Right lobe of liver (tissue), 6 donors: ENCODE measurements at regions not wholly inside any gene's neighbourhood (a gene's known extent, or its start where the extent isn't known, plus 50 kb on each side); places are given as distances from the start of the nearest gene placed in this dataset.

Experiments used
- ATAC-seq, 4 donors: fragments of 200-7000 bp; cut with Tn5 transposase; one replicate each; pipeline ENCODE4 v1.9.1; 2020; ENCODE audit warnings: mild to moderate bottlenecking in 4 of 4, moderate library complexity in 4 of 4
- DNase-seq, 3 donors: peaks; one replicate each; pipeline ENCODE4 v3.0.0-alpha.2; 2020
- H3K27ac ChIP-seq, 3 donors: fragments of 200-600 bp; one replicate each; pipeline ENCODE4 v1.8.0; 2022
- H3K27me3 ChIP-seq, 2 donors: fragments of 200-600 bp; one replicate each; pipeline ENCODE4 v1.8.0; 2022
- H3K36me3 ChIP-seq, 4 donors: fragments of 200-600 bp; sonication (generic) in 1 of 4; one replicate each; pipeline versions ENCODE4 v1.5.1 to v1.8.0; 2017 to 2022; ENCODE audit warnings: control low read depth in 1 of 4
- H3K4me1 ChIP-seq, 4 donors: fragments of 200-600 bp; sonication (generic) in 1 of 4; one replicate each; pipeline versions ENCODE4 v1.5.1 to v1.8.0; 2017 to 2022; ENCODE audit warnings: control low read depth in 1 of 4
- H3K4me3 ChIP-seq, 3 donors: fragments of 200-600 bp; one replicate each; pipeline ENCODE4 v1.8.0; 2022
- H3K9me3 ChIP-seq, 4 donors: fragments of 200-600 bp; sonication (generic) in 1 of 4; one replicate each; pipeline versions ENCODE4 v1.5.1 to v1.8.0; 2017 to 2022; ENCODE audit warnings: control low read depth in 1 of 4
- POLR2A ChIP-seq: fragments of 450-650 bp; IDR thresholded peaks from one replicate; pipeline ENCODE4 v1.6.1; 2017; ENCODE audit warnings: antibody characterized with exemption, mild to moderate bottlenecking
- WGBS: methylation state at CpG from one replicate; pipeline ENCODE4 v1.1.6; 2018; ENCODE audit warnings: low coverage, low lambda C conversion rate; ENCODE audit not compliant: insufficient coverage; ENCODE audit errors: missing lambda C conversion rate; 5-methylcytosine and 5-hydroxymethylcytosine counted together
- intact Hi-C, 2 donors: fragments of 100-400 bp; cut with DNase I; formaldehyde crosslinking; loops; one replicate each; pipeline versions ENCODE4 v1.11.2 to v1.14.1; 2022
- TF ChIP-seq, protein P1 (sequence below), 4 donors: fragments of 200-600 bp in 3 of 4; fragments of 450-650 bp in 1 of 4; IDR thresholded peaks; one replicate each; pipeline versions ENCODE4 v1.5.1 to v1.8.0; 2016 to 2022; ENCODE audit warnings: antibody characterized with exemption in 4 of 4, mild to moderate bottlenecking in 2 of 4
- donor health status: DM: no; HTN: yes; CAD: no.
- donor health status: DM: no; HTN: no; CAD: no.
- donor health status: DM: no; HTN: no; CAD: no.
- donor health status: DM: no; HTN: yes; CAD: no.
- donor health status: DM: no; HTN: yes; CAD: no.

DNA sequence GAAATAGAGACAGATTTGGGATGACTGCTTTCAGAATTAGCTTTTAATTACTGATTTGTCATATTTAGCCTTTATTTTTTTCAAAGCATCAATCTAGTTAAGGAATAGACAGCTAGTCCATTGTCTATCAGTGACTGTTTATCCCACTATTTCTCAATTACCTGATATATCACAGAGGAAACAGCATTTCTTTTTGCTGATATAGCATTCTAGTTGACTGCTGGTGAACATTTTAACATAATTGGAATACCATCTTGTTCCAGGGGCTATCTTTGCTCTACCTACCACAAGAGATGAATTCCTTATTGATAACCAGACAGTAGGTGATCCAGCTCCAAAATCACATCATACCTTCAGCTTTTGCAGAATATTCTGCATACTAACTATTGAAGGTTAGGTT lies 982.7 kb downstream of the SQOR start:
- H3K27me3 ChIP-seq, result no peaks in the 10 kb centered on the region
- intact Hi-C loops, result no loop called here
- H3K27ac ChIP-seq, result no peak overlapping the region
- no peaks in the 10 kb centered on the region for H3K9me3 ChIP-seq
- TF ChIP-seq, protein P1, sequence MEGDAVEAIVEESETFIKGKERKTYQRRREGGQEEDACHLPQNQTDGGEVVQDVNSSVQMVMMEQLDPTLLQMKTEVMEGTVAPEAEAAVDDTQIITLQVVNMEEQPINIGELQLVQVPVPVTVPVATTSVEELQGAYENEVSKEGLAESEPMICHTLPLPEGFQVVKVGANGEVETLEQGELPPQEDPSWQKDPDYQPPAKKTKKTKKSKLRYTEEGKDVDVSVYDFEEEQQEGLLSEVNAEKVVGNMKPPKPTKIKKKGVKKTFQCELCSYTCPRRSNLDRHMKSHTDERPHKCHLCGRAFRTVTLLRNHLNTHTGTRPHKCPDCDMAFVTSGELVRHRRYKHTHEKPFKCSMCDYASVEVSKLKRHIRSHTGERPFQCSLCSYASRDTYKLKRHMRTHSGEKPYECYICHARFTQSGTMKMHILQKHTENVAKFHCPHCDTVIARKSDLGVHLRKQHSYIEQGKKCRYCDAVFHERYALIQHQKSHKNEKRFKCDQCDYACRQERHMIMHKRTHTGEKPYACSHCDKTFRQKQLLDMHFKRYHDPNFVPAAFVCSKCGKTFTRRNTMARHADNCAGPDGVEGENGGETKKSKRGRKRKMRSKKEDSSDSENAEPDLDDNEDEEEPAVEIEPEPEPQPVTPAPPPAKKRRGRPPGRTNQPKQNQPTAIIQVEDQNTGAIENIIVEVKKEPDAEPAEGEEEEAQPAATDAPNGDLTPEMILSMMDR (IDR thresholded peaks at IDR 0.05), result no peak
- no peak for TF ChIP-seq POLR2A
- ATAC-seq, result no peak
- DNase-seq, result no peak
- no peaks in the 10 kb centered on the region for H3K4me1 ChIP-seq
- no peak overlapping the region for H3K4me3 ChIP-seq
- H3K36me3 ChIP-seq, result no peaks in the 10 kb centered on the region

DNA sequence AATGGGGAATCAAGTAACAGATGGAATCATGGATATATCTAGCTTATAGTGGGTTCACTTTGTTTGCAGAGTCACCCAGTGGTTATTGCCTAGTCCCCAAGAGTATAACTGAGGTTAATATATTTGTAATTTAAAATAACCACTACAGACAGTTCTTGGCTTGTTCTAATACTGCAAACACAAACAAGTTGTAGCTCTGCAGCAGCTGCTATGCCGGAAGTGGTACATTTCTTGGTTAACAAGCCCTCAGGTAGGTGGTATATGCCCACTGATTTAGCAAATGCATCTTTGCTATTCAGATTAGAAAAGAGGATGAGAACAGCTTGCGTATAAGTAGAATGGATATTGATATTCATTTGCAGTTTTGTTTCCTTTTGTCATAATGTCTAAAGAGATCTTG lies 984.2 kb downstream of the SQOR start:
- no peak for DNase-seq
- Histone ChIP-seq H3K4me1 (no peaks in the 10 kb centered on the region), H3K36me3 (no peaks in the 10 kb centered on the region), H3K9me3 (no peaks in the 10 kb centered on the region), H3K4me3 (no peak overlapping the region), H3K27ac (no peak overlapping the region), H3K27me3 (no peaks in the 10 kb centered on the region)
- no peak for ATAC-seq
- 73% methylated on average over 2 of the region's 2 CpGs for WGBS
- TF ChIP-seq, protein P1 (IDR thresholded peaks at IDR 0.05), result no peak
- no peak for TF ChIP-seq POLR2A
- intact Hi-C loops, result no loop called here

DNA sequence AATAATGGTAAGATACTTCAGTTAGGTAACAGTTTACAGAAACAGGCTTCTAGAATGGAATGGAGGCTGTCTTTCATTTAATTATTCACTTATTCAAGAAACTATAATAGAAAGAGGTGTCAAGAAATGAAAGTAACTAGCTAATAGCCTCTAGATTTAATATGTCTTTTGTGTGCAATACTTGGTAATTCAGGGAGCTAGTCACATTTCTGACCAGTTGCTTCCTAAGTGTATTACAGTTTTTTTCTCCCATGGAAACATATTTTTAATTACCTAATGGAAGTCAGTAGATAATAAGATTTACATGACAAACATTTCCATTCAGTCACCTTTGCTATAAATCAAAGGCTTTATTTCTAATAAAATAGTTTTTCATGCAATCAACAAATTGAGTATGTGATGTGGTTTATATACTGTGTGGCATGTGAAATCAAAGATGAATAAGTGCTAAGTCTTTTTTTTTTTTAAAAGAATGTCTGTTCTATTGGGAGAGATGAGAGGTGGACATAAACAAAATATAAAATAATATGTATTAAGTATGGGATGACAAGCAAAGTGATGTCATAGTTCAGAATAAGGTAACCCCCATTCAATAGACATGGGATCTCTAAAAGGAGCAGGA lies 985.7 kb downstream of the SQOR start:
- H3K4me1 ChIP-seq, result no peaks in the 10 kb centered on the region
- intact Hi-C loops, result no loop called here
- H3K9me3 ChIP-seq, result no peaks in the 10 kb centered on the region
- no peaks in the 10 kb centered on the region for H3K36me3 ChIP-seq
- TF ChIP-seq, protein P1 (IDR thresholded peaks at IDR 0.05), result no peak
- no peak for TF ChIP-seq POLR2A
- DNase-seq (no peak), ATAC-seq (no peak)
- H3K27ac ChIP-seq, result no peak overlapping the region
- H3K4me3 ChIP-seq, result no peak overlapping the region
- H3K27me3 ChIP-seq, result no peaks in the 10 kb centered on the region

DNA sequence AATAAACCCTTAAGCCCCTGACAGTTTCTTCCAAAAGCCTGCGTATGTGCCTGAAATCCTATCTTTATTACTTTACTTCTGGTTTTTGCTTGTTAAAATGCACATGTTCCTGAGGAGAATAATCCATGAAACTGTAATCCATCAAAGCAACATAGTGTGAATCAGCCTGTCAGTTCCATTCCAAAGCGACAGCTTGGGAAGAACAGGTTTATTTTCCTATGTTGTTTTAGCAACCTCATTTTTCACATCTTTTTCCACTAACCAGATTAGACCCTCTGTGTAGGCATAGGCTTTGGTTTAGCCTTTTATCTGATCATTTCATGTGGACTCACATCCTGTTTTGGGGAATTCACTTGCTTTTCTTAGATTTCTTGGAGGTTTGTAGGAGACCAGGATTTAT lies 988.0 kb downstream of the SQOR start:
- no peaks in the 10 kb centered on the region for H3K4me1 ChIP-seq
- TF ChIP-seq POLR2A, result no peak
- TF ChIP-seq, protein P1 (IDR thresholded peaks at IDR 0.05), result no peak
- 50% methylated on average over 2 of the region's 2 CpGs for WGBS
- no peak for DNase-seq
- no peaks in the 10 kb centered on the region for H3K9me3 ChIP-seq
- no peak for ATAC-seq
- no peak overlapping the region for H3K27ac ChIP-seq
- no peaks in the 10 kb centered on the region for H3K36me3 ChIP-seq
- intact Hi-C loops, result no loop called here
- H3K4me3 ChIP-seq, result no peak overlapping the region
- H3K27me3 ChIP-seq, result no peaks in the 10 kb centered on the region

DNA sequence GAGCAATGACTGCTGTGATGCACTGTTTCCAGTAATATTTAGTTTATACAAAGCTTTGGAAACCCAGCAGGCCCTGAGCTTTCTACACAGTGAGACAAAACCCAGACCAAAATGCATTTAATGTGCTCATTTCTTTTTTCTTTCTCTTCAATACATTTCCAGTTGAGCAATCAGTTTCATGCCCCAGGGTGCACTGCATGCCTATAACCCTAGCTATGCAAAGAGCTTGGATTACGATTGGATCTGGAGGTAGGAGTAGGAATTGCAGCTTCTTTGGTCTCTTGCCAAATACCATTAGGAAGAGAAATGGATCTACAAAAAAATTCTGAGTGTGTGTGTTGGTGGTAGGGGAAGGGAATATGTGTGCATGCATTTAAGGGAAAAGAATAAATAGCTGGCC lies 1001.4 kb downstream of the SQOR start:
- no peak overlapping the region for H3K27ac ChIP-seq
- intact Hi-C loops, result no loop called here
- no peaks in the 10 kb centered on the region for H3K36me3 ChIP-seq

More for the DNA sequence above, 1001.4 kb downstream of the SQOR start:
- TF ChIP-seq, protein P1 (IDR thresholded peaks at IDR 0.05), result no peak
- TF ChIP-seq POLR2A, result no peak
- ATAC-seq (no peak), DNase-seq (no peak)
- Histone ChIP-seq H3K4me3 (no peak overlapping the region), H3K27me3 (no peaks in the 10 kb centered on the region), H3K4me1 (no peaks in the 10 kb centered on the region), H3K9me3 (no peaks in the 10 kb centered on the region)
- WGBS, result 21% methylated on average over 1 of the region's 1 CpG
